ENCODE measurements at regions not wholly inside any gene's neighbourhood (a gene's known extent, or its start where the extent isn't known, plus 50 kb on each side); places are given as distances from the start of the nearest gene placed in this dataset.

GRCh38 chr1:175826705-175827104 is 83.3 kb upstream of the TNR start:
- DNase-seq (ENCODE audit: low read depth in 2 of 2) = no peak

- peak; percentile 3 to 24 for DNase-seq (ENCODE audit: low read depth in 2 of 2)
These were observed 80.7 kb upstream of the TNR start for GRCh38 chr1:175824079-175824478.

- no peak for DNase-seq (ENCODE audit: low read depth in 2 of 2)
These were observed 80.0 kb upstream of the TNR start for GRCh38 chr1:175823406-175823805.

GRCh38 chr1:175822580-175822979 is 79.2 kb upstream of the TNR start:
- no peak for DNase-seq (ENCODE audit: low read depth in 2 of 2)

GRCh38 chr1:175820456-175821025 is 77.1 kb upstream of the TNR start:
- DNase-seq (ENCODE audit: low read depth in 2 of 2) = no peak

GRCh38 chr1:175818929-175819328 is 75.5 kb upstream of the TNR start:
- no peak for DNase-seq (ENCODE audit: low read depth in 2 of 2)

GRCh38 chr1:175817445-175817844 is 74.0 kb upstream of the TNR start:
- DNase-seq (ENCODE audit: low read depth in 2 of 2) = no peak

- DNase-seq (ENCODE audit: low read depth in 2 of 2) = no peak
These were observed 71.5 kb upstream of the TNR start for GRCh38 chr1:175814885-175815284.

- DNase-seq (ENCODE audit: low read depth in 2 of 2) = no peak
These were observed 69.5 kb upstream of the TNR start for GRCh38 chr1:175812936-175813335.

- DNase-seq (ENCODE audit: low read depth in 2 of 2) = no peak
These were observed 66.9 kb upstream of the TNR start for GRCh38 chr1:175810305-175810704.

GRCh38 chr1:175808999-175809398 is 65.6 kb upstream of the TNR start:
- no peak for DNase-seq (ENCODE audit: low read depth in 2 of 2)

GRCh38 chr1:175808573-175808972 is 65.2 kb upstream of the TNR start:
- no peak for DNase-seq (ENCODE audit: low read depth in 2 of 2)

GRCh38 chr1:175804561-175804960 is 61.2 kb upstream of the TNR start:
- no peak for DNase-seq (ENCODE audit: low read depth in 2 of 2)

GRCh38 chr1:175803413-175803812 is 60.0 kb upstream of the TNR start:
- no peak for DNase-seq (ENCODE audit: low read depth in 2 of 2)

GRCh38 chr1:175802407-175803123 is 59.2 kb upstream of the TNR start:
- DNase-seq (ENCODE audit: low read depth in 2 of 2) = no peak

- no peak for DNase-seq (ENCODE audit: low read depth in 2 of 2)
These were observed 58.6 kb upstream of the TNR start for GRCh38 chr1:175801979-175802378.

- no peak for DNase-seq (ENCODE audit: low read depth in 2 of 2)
These were observed 54.2 kb upstream of the TNR start for GRCh38 chr1:175797576-175797975.

- DNase-seq (ENCODE audit: low read depth in 2 of 2) = no peak
These were observed 51.2 kb upstream of the TNR start for GRCh38 chr1:175794586-175794985.

GRCh38 chr1:175793617-175794016 is 50.2 kb upstream of the TNR start:
- DNase-seq (ENCODE audit: low read depth in 2 of 2) = no peak
